NT2/D1 (cell line): ENCODE measurements at regions not wholly inside any gene's neighbourhood (a gene's known extent, or its start where the extent isn't known, plus 50 kb on each side); places are given as distances from the start of the nearest gene placed in this dataset.

ENCODE experiments used
- DNase-seq: peaks from one replicate; pipeline ENCODE4 v3.0.0-alpha.2; 2011; ENCODE audit warnings: low read depth, low spot score
- H3K27me3 ChIP-seq: 2 replicates; pipeline ENCODE4 v1.6.0; 2011; ENCODE audit warnings: mild to moderate bottlenecking; ENCODE audit not compliant: insufficient read length, insufficient read depth
- H3K36me3 ChIP-seq: 2 replicates; pipeline ENCODE4 v1.6.1; 2011; ENCODE audit warnings: mild to moderate bottlenecking, low read length, mixed read lengths; ENCODE audit not compliant: insufficient read depth, insufficient read length
- H3K4me1 ChIP-seq: 2 replicates; pipeline ENCODE4 v1.5.1; 2011; ENCODE audit not compliant: insufficient read depth, insufficient read length
- H3K4me3 ChIP-seq: 2 replicates; pipeline ENCODE4 v1.5.1; 2011; ENCODE audit warnings: low read depth; ENCODE audit not compliant: insufficient read length
- H3K9ac ChIP-seq: 2 replicates; pipeline ENCODE4 v1.6.0; 2011; ENCODE audit warnings: low read depth; ENCODE audit not compliant: insufficient read length
- H3K9me3 ChIP-seq: 2 replicates; pipeline ENCODE4 v1.5.1; 2011; ENCODE audit warnings: mild to moderate bottlenecking, low read length; ENCODE audit not compliant: insufficient read depth
- SUZ12 ChIP-seq: IDR thresholded peaks from 2 replicates; pipeline ENCODE4 v1.6.1; 2011; ENCODE audit not compliant: insufficient read length, insufficient read depth; ENCODE audit errors: extremely low read depth
- YY1 ChIP-seq: IDR thresholded peaks from 2 replicates; pipeline ENCODE4 v1.6.1; 2011; ENCODE audit not compliant: insufficient read length, insufficient read depth
- ZNF274 ChIP-seq: IDR thresholded peaks from 2 replicates; pipeline ENCODE4 v1.6.1; 2011; ENCODE audit warnings: mild to moderate bottlenecking, low read depth, low read length

GRCh38 chr2:30034052-30034775, 112.6 kb upstream of the YPEL5 start:
- no peak for DNase-seq
- H3K36me3 ChIP-seq: no peaks in the 10 kb centered on the region
- no peak overlapping the region for H3K4me3 ChIP-seq
- no peaks in the 10 kb centered on the region for H3K27me3 ChIP-seq
- H3K9me3 ChIP-seq: no peaks in the 10 kb centered on the region
- TF ChIP-seq SUZ12: no peak
- no peak for TF ChIP-seq ZNF274
- TF ChIP-seq YY1: no peak
- no peak overlapping the region for H3K9ac ChIP-seq
- H3K4me1 ChIP-seq: no peaks in the 10 kb centered on the region

- no peaks in the 10 kb centered on the region for H3K36me3 ChIP-seq
- H3K27me3 ChIP-seq: no peaks in the 10 kb centered on the region
- TF ChIP-seq SUZ12: no peak
- no peak for TF ChIP-seq ZNF274
- TF ChIP-seq YY1: no peak
- no peak overlapping the region for H3K4me3 ChIP-seq
- H3K9me3 ChIP-seq: no peaks in the 10 kb centered on the region
- no peak for DNase-seq
- H3K9ac ChIP-seq: no peak overlapping the region
- H3K4me1 ChIP-seq: no peaks in the 10 kb centered on the region
Observed at GRCh38 chr2:30037016-30037415, 109.8 kb upstream of the YPEL5 start.

GRCh38 chr2:30038419-30038818, 108.4 kb upstream of the YPEL5 start:
- H3K4me1 ChIP-seq: no peaks in the 10 kb centered on the region
- TF ChIP-seq SUZ12 (no peak), YY1 (no peak), ZNF274 (no peak)
- DNase-seq: no peak
- H3K36me3 ChIP-seq: no peaks in the 10 kb centered on the region
- no peaks in the 10 kb centered on the region for H3K9me3 ChIP-seq
- H3K4me3 ChIP-seq: no peak overlapping the region
- no peaks in the 10 kb centered on the region for H3K27me3 ChIP-seq
- H3K9ac ChIP-seq: no peak overlapping the region

- DNase-seq: no peak
- TF ChIP-seq ZNF274: no peak
- Histone ChIP-seq H3K9ac (no peak overlapping the region), H3K9me3 (no peaks in the 10 kb centered on the region), H3K4me3 (no peak overlapping the region), H3K4me1 (no peaks in the 10 kb centered on the region), H3K27me3 (no peaks in the 10 kb centered on the region), H3K36me3 (no peaks in the 10 kb centered on the region)
Observed at GRCh38 chr2:30039101-30039500, 107.7 kb upstream of the YPEL5 start.

- no peaks in the 10 kb centered on the region for H3K4me1 ChIP-seq
- no peaks in the 10 kb centered on the region for H3K36me3 ChIP-seq
- no peak overlapping the region for H3K9ac ChIP-seq
- H3K4me3 ChIP-seq: no peak overlapping the region
- no peaks in the 10 kb centered on the region for H3K9me3 ChIP-seq
- no peak for DNase-seq
- TF ChIP-seq ZNF274 (no peak), YY1 (no peak), SUZ12 (no peak)
- no peaks in the 10 kb centered on the region for H3K27me3 ChIP-seq
Observed at GRCh38 chr2:30040147-30040546, 106.7 kb upstream of the YPEL5 start.

- H3K27me3 ChIP-seq: no peaks in the 10 kb centered on the region
- H3K36me3 ChIP-seq: no peaks in the 10 kb centered on the region
- TF ChIP-seq SUZ12 (no peak), YY1 (no peak), ZNF274 (no peak)
- no peaks in the 10 kb centered on the region for H3K4me1 ChIP-seq
- no peak for DNase-seq
- H3K4me3 ChIP-seq: no peak overlapping the region
- no peaks in the 10 kb centered on the region for H3K9me3 ChIP-seq
- no peak overlapping the region for H3K9ac ChIP-seq
Observed at GRCh38 chr2:30041884-30042283, 104.9 kb upstream of the YPEL5 start.

GRCh38 chr2:30046396-30046795, 100.4 kb upstream of the YPEL5 start:
- Histone ChIP-seq H3K36me3 (no peaks in the 10 kb centered on the region), H3K27me3 (no peaks in the 10 kb centered on the region), H3K4me3 (no peak overlapping the region), H3K4me1 (no peaks in the 10 kb centered on the region), H3K9ac (no peak overlapping the region), H3K9me3 (no peaks in the 10 kb centered on the region)
- DNase-seq: no peak
- TF ChIP-seq ZNF274: no peak
- TF ChIP-seq YY1: no peak
